ENCODE measurements at regions not wholly inside any gene's neighbourhood (a gene's known extent, or its start where the extent isn't known, plus 50 kb on each side); places are given as distances from the start of the nearest gene placed in this dataset.

GRCh38 chrX:25079020-25079419 is 63.3 kb upstream of the ARX start:
- no peaks in the 10 kb centered on the region for H3K9me3 Mint-ChIP-seq
- H3K4me3 Mint-ChIP-seq, result no peak overlapping the region
- DNase-seq, result no peak
- no peaks in the 10 kb centered on the region for H3K36me3 Mint-ChIP-seq (ENCODE audit: low read depth)
- no peak overlapping the region for H3K27ac Mint-ChIP-seq
- peaks cover 9% of the 10 kb centered on the region for H3K27me3 Mint-ChIP-seq (ENCODE audit: low read depth, poor library complexity)
- no peaks in the 10 kb centered on the region for H3K4me1 Mint-ChIP-seq
- no peak for TF ChIP-seq CTCF (IDR thresholded peaks at IDR 0.05)

- no peak for TF ChIP-seq CTCF (IDR thresholded peaks at IDR 0.05)
- Mint-ChIP-seq H3K36me3 (ENCODE audit: low read depth) (no peaks in the 10 kb centered on the region), H3K27ac (no peak overlapping the region), H3K9me3 (no peaks in the 10 kb centered on the region), H3K4me3 (no peak overlapping the region), H3K27me3 (ENCODE audit: low read depth, poor library complexity) (peaks cover 9% of the 10 kb centered on the region), H3K4me1 (no peaks in the 10 kb centered on the region)
- no peak for DNase-seq
These were observed 61.3 kb upstream of the ARX start for GRCh38 chrX:25076941-25077500.

- no peaks in the 10 kb centered on the region for H3K36me3 Mint-ChIP-seq (ENCODE audit: low read depth)
- no peak overlapping the region for H3K27ac Mint-ChIP-seq
- H3K27me3 Mint-ChIP-seq (ENCODE audit: low read depth, poor library complexity), result peaks cover 10% of the 10 kb centered on the region
- TF ChIP-seq CTCF (IDR thresholded peaks at IDR 0.05), result no peak
- no peaks in the 10 kb centered on the region for H3K4me1 Mint-ChIP-seq
- H3K9me3 Mint-ChIP-seq, result peaks cover 8% of the 10 kb centered on the region
- DNase-seq, result no peak
- H3K4me3 Mint-ChIP-seq, result no peak overlapping the region
These were observed 56.5 kb upstream of the ARX start for GRCh38 chrX:25072247-25072646.

- Mint-ChIP-seq H3K4me1 (no peaks in the 10 kb centered on the region), H3K36me3 (ENCODE audit: low read depth) (no peaks in the 10 kb centered on the region), H3K9me3 (peaks cover 8% of the 10 kb centered on the region), H3K27me3 (ENCODE audit: low read depth, poor library complexity) (peaks cover 7% of the 10 kb centered on the region), H3K27ac (no peak overlapping the region), H3K4me3 (no peak overlapping the region)
- no peak for DNase-seq
- TF ChIP-seq CTCF (IDR thresholded peaks at IDR 0.05), result no peak
These were observed 54.3 kb upstream of the ARX start for GRCh38 chrX:25070038-25070437.

- no peaks in the 10 kb centered on the region for H3K4me1 Mint-ChIP-seq
These were observed 53.4 kb upstream of the ARX start for GRCh38 chrX:25069209-25069608.

More at GRCh38 chrX:25069209-25069608, 53.4 kb upstream of the ARX start:
- Mint-ChIP-seq H3K27ac (no peak overlapping the region), H3K4me3 (no peak overlapping the region), H3K27me3 (ENCODE audit: low read depth, poor library complexity) (peaks cover 7% of the 10 kb centered on the region), H3K36me3 (ENCODE audit: low read depth) (no peaks in the 10 kb centered on the region), H3K9me3 (peaks cover 8% of the 10 kb centered on the region)
- DNase-seq, result no peak
- TF ChIP-seq CTCF (IDR thresholded peaks at IDR 0.05), result no peak
